ENCODE measurements at regions not wholly inside any gene's neighbourhood (a gene's known extent, or its start where the extent isn't known, plus 50 kb on each side); places are given as distances from the start of the nearest gene placed in this dataset.

- DNase-seq (ENCODE audit: low read depth): no peak
Measured at GRCh38 chr10:10205906-10206305, 811.8 kb upstream of the CELF2 start.

- no peak for DNase-seq (ENCODE audit: low read depth)
Measured at GRCh38 chr10:10207538-10207937, 810.1 kb upstream of the CELF2 start.

- DNase-seq (ENCODE audit: low read depth): no peak
Measured at GRCh38 chr10:10208196-10208595, 809.5 kb upstream of the CELF2 start.

- DNase-seq (ENCODE audit: low read depth): no peak
Measured at GRCh38 chr10:10209167-10209566, 808.5 kb upstream of the CELF2 start.

GRCh38 chr10:10211409-10211808 lies 806.3 kb upstream of the CELF2 start:
- no peak for DNase-seq (ENCODE audit: low read depth)

GRCh38 chr10:10213237-10213636 lies 804.4 kb upstream of the CELF2 start:
- DNase-seq (ENCODE audit: low read depth): no peak

GRCh38 chr10:10222304-10222841 lies 795.3 kb upstream of the CELF2 start:
- DNase-seq (ENCODE audit: low read depth): no peak

- DNase-seq (ENCODE audit: low read depth): no peak
Measured at GRCh38 chr10:10223131-10223530, 794.5 kb upstream of the CELF2 start.

- no peak for DNase-seq (ENCODE audit: low read depth)
Measured at GRCh38 chr10:10225136-10225676, 792.5 kb upstream of the CELF2 start.

GRCh38 chr10:10233229-10233628 lies 784.4 kb upstream of the CELF2 start:
- DNase-seq (ENCODE audit: low read depth): no peak

GRCh38 chr10:10235003-10235402 lies 782.7 kb upstream of the CELF2 start:
- DNase-seq (ENCODE audit: low read depth): no peak

GRCh38 chr10:10247585-10247984 lies 770.1 kb upstream of the CELF2 start:
- no peak for DNase-seq (ENCODE audit: low read depth)

GRCh38 chr10:10256860-10257259 lies 760.8 kb upstream of the CELF2 start:
- no peak for DNase-seq (ENCODE audit: low read depth)

- no peak for DNase-seq (ENCODE audit: low read depth)
Measured at GRCh38 chr10:10259013-10259412, 758.7 kb upstream of the CELF2 start.

- DNase-seq (ENCODE audit: low read depth): no peak
Measured at GRCh38 chr10:10270126-10271050, 747.3 kb upstream of the CELF2 start.

GRCh38 chr10:10271639-10272192 lies 746.0 kb upstream of the CELF2 start:
- no peak for DNase-seq (ENCODE audit: low read depth)

- no peak for DNase-seq (ENCODE audit: low read depth)
Measured at GRCh38 chr10:10273661-10274060, 744.0 kb upstream of the CELF2 start.

- DNase-seq (ENCODE audit: low read depth): no peak
Measured at GRCh38 chr10:10279906-10280305, 737.8 kb upstream of the CELF2 start.

GRCh38 chr10:10292501-10292900 lies 725.2 kb upstream of the CELF2 start:
- no peak for DNase-seq (ENCODE audit: low read depth)

- DNase-seq (ENCODE audit: low read depth): no peak
Measured at GRCh38 chr10:10293041-10293440, 724.6 kb upstream of the CELF2 start.

- no peak for DNase-seq (ENCODE audit: low read depth)
Measured at GRCh38 chr10:10293481-10293951, 724.2 kb upstream of the CELF2 start.

GRCh38 chr10:10294184-10294880 lies 723.3 kb upstream of the CELF2 start:
- no peak for DNase-seq (ENCODE audit: low read depth)

Data from Daoy (cell line).